IMR-90 (cell line): ENCODE measurements at regions not wholly inside any gene's neighbourhood (a gene's known extent, or its start where the extent isn't known, plus 50 kb on each side); places are given as distances from the start of the nearest gene placed in this dataset.

Experiments
- ATAC-seq: fragments of 200-7000 bp; cut with Tn5 transposase; 2 replicates; pipeline ENCODE4 v1.9.1; 2020; ENCODE audit warnings: low read depth, mild to moderate bottlenecking, moderate library complexity
- BruUV-seq: library from RNA; stranded (reverse); fragments of 400-500 nt; replicated peaks from 2 replicates; lab custom pipeline; 2021; lab: Mats Ljungman, UMichigan
- CTCF ChIA-PET: fragments of 300-600 bp; formaldehyde crosslinking; extraction: SDS; loops from one replicate; lab custom pipeline; 2021; ENCODE audit warnings: antibody characterized with exemption; lab: Yijun Ruan, JAX
- POLR2A ChIA-PET: fragments of 300-600 bp; sonication (Branson Sonifier 250); formaldehyde crosslinking; loops from one replicate; lab custom pipeline; 2022; ENCODE audit warnings: antibody characterized with exemption; ENCODE audit not compliant: unreplicated experiment; lab: Charles Lee
- DNase-seq: peaks from one replicate; pipeline ENCODE4 v3.0.0; 2013
- H2AFZ ChIP-seq: replicated peaks from 2 replicates; pipeline ENCODE3; 2013; ENCODE audit warnings: low read length, mild to moderate bottlenecking; ENCODE audit not compliant: poor library complexity
- H2AK5ac ChIP-seq: 2 replicates; pipeline ENCODE4 v1.6.1; 2013; ENCODE audit warnings: low read depth, low read length, inconsistent platforms
- H2AK9ac ChIP-seq: replicated peaks from 2 replicates; pipeline ENCODE3; 2013; ENCODE audit warnings: mild to moderate bottlenecking, low read depth, low read length, moderate library complexity; ENCODE audit not compliant: poor library complexity
- H2BK120ac ChIP-seq: 2 replicates; pipeline ENCODE4 v1.6.1; 2013; ENCODE audit warnings: low read depth, low read length, inconsistent platforms
- H2BK15ac ChIP-seq: 3 replicates; pipeline ENCODE4 v1.6.1; 2013; ENCODE audit warnings: low read depth, low read length, inconsistent platforms
- H2BK20ac ChIP-seq: 2 replicates; pipeline ENCODE4 v1.6.1; 2013; ENCODE audit warnings: low read depth, mild to moderate bottlenecking, inconsistent platforms, low read length, moderate library complexity
- H2BK5ac ChIP-seq: 2 replicates; pipeline ENCODE4 v1.6.1; 2013; ENCODE audit warnings: mild to moderate bottlenecking, low read depth, low read length, inconsistent platforms; ENCODE audit not compliant: poor library complexity, severe bottlenecking
- H3K14ac ChIP-seq: replicated peaks from 2 replicates; pipeline ENCODE4 v1.6.1; 2013; ENCODE audit warnings: low read depth, low read length, inconsistent platforms
- H3K18ac ChIP-seq: 2 replicates; pipeline ENCODE4 v1.6.1; 2013; ENCODE audit warnings: low read depth, low read length, control low read depth
- H3K23ac ChIP-seq: 2 replicates; pipeline ENCODE4 v1.6.1; 2013; ENCODE audit warnings: low read depth, low read length, inconsistent platforms
- H3K27ac ChIP-seq: 2 replicates; pipeline ENCODE4 v1.5.1; 2013; ENCODE audit warnings: mild to moderate bottlenecking, control low read depth, low read length; ENCODE audit not compliant: insufficient read depth
- H3K27me3 ChIP-seq: 2 replicates; pipeline ENCODE4 v1.6.1; 2013; ENCODE audit warnings: low read length; ENCODE audit not compliant: control insufficient read depth, insufficient read depth
- H3K36me3 ChIP-seq: 2 replicates; pipeline ENCODE4 v1.6.1; 2013; ENCODE audit warnings: low read length, mixed read lengths; ENCODE audit not compliant: control insufficient read depth, insufficient read depth
- H3K4ac ChIP-seq: 2 replicates; pipeline ENCODE4 v1.6.1; 2013; ENCODE audit warnings: low read depth, low read length, inconsistent platforms
- H3K4me1 ChIP-seq: 2 replicates; pipeline ENCODE4 v1.6.1; 2013; ENCODE audit warnings: low read length, mixed read lengths; ENCODE audit not compliant: control insufficient read depth, insufficient read depth
- H3K4me2 ChIP-seq: 2 replicates; pipeline ENCODE4 v1.6.1; 2013; ENCODE audit warnings: low read depth, mild to moderate bottlenecking, control low read depth, low read length, moderate library complexity
- H3K4me3 ChIP-seq: 2 replicates; pipeline ENCODE4 v1.5.1; 2013; ENCODE audit warnings: low read depth, mild to moderate bottlenecking, control low read depth, low read length, moderate library complexity; ENCODE audit not compliant: insufficient read depth
- H3K56ac ChIP-seq: 2 replicates; pipeline ENCODE4 v1.6.1; 2013; ENCODE audit warnings: low read length, inconsistent platforms; ENCODE audit not compliant: insufficient read depth; ENCODE audit errors: extremely low read depth
- H3K79me1 ChIP-seq, 2 experiments: 2 replicates each; pipeline ENCODE4 v1.6.1; 2013; ENCODE audit warnings: low read length in 2 of 2, inconsistent platforms in 1 of 2, low read depth in 1 of 2
- H3K9ac ChIP-seq: 2 replicates; pipeline ENCODE4 v1.6.1; 2013; ENCODE audit warnings: low read depth, low read length, control low read depth
- H3K9me1 ChIP-seq: 2 replicates; pipeline ENCODE4 v1.6.1; 2013; ENCODE audit warnings: low read length, inconsistent platforms; ENCODE audit not compliant: insufficient read depth
- H3K9me3 ChIP-seq: 2 replicates; pipeline ENCODE4 v1.6.1; 2013; ENCODE audit warnings: low read length; ENCODE audit not compliant: control insufficient read depth, insufficient read depth
- H4K20me1 ChIP-seq: 2 replicates; pipeline ENCODE4 v1.6.1; 2013; ENCODE audit warnings: low read length, inconsistent platforms; ENCODE audit not compliant: insufficient read depth
- H4K5ac ChIP-seq: 2 replicates; pipeline ENCODE4 v1.6.1; 2013; ENCODE audit warnings: mild to moderate bottlenecking, low read depth, low read length, control low read depth
- H4K8ac ChIP-seq, 2 experiments: 2 replicates each; pipeline ENCODE4 v1.6.1; 2013; ENCODE audit warnings: low read depth in 2 of 2, low read length in 2 of 2, control low read depth in 1 of 2, inconsistent platforms in 1 of 2
- H4K91ac ChIP-seq: 2 replicates; pipeline ENCODE4 v1.6.1; 2013; ENCODE audit warnings: low read depth, low read length, inconsistent platforms; ENCODE audit not compliant: insufficient read depth
- BHLHE40 ChIP-seq: fragments of 150-350 bp; IDR thresholded peaks from 2 replicates; pipeline ENCODE4 v1.6.1; 2016; ENCODE audit warnings: mild to moderate bottlenecking, low read depth, low read length
- CEBPB ChIP-seq: IDR thresholded peaks from 2 replicates; pipeline ENCODE4 v1.6.1; 2012; ENCODE audit warnings: low read depth, low read length, improper control_type of control experiment
- CTCF ChIP-seq: conservative IDR thresholded peaks from 2 replicates; pipeline ENCODE4 v1.5.1; 2012; ENCODE audit warnings: mild to moderate bottlenecking, low read depth, low read length, improper control_type of control experiment
- MAZ ChIP-seq: IDR thresholded peaks from 2 replicates; pipeline ENCODE4 v1.6.1; 2012; ENCODE audit warnings: low read depth, mild to moderate bottlenecking, low read length, improper control_type of control experiment, moderate library complexity, borderline replicate concordance
- MXI1 ChIP-seq: IDR thresholded peaks from 2 replicates; pipeline ENCODE4 v1.6.1; 2012; ENCODE audit warnings: low read depth, mild to moderate bottlenecking, low read length, moderate library complexity, borderline replicate concordance
- NFE2L2 ChIP-seq: fragments of 150-350 bp; IDR thresholded peaks from 2 replicates; pipeline ENCODE4 v1.6.1; 2016; ENCODE audit warnings: low read depth, mild to moderate bottlenecking, low read length
- RAD21 ChIP-seq: IDR thresholded peaks from 2 replicates; pipeline ENCODE4 v1.6.1; 2012; ENCODE audit warnings: low read length, improper control_type of control experiment
- RCOR1 ChIP-seq: IDR thresholded peaks from 2 replicates; pipeline ENCODE4 v1.6.1; 2012; ENCODE audit warnings: mild to moderate bottlenecking, low read length, improper control_type of control experiment; ENCODE audit not compliant: insufficient replicate concordance
- RFX5 ChIP-seq: IDR thresholded peaks from 2 replicates; pipeline ENCODE4 v1.8.0; 2012; ENCODE audit warnings: low read depth, mild to moderate bottlenecking, low read length, moderate library complexity
- WGBS, 2 experiments: methylation state at CpG; one replicate each; pipeline versions ENCODE4 v1.1.5 to v1.1.7; 2013; ENCODE audit warnings: missing lambda C conversion rate in 2 of 2; ENCODE audit not compliant: insufficient read length in 1 of 2; ENCODE audit errors: extremely low coverage in 2 of 2; 5-methylcytosine and 5-hydroxymethylcytosine counted together
- dilution Hi-C: fragments of 300-500 bp; cut with HindIII; formaldehyde crosslinking; loops from one replicate; pipeline ENCODE4 v1.14.3; 2018; ENCODE audit warnings: low sequenced_read_pairs; ENCODE audit not compliant: unreplicated experiment
- in situ Hi-C: fragments of 300-500 bp; cut with MboI; formaldehyde crosslinking; loops from 3 replicates; pipeline ENCODE4 v1.14.3; 2019; ENCODE audit warnings: low sequenced_read_pairs, inconsistent platforms, mixed read lengths
- intact Hi-C: fragments of 100-400 bp; cut with micrococcal nuclease; formaldehyde crosslinking; loops from 2 replicates; pipeline ENCODE4 v1.10.0; 2022
- TF ChIP-seq, protein P1 (sequence below): fragments of 150-350 bp; IDR thresholded peaks from 2 replicates; pipeline ENCODE4 v1.6.1; 2017; ENCODE audit warnings: mild to moderate bottlenecking, antibody characterized with exemption, low read length, low read depth
- TF ChIP-seq, protein P2 (sequence below): fragments of 150-350 bp; IDR thresholded peaks from 2 replicates; pipeline ENCODE4 v1.6.1; 2016; ENCODE audit warnings: low read depth, mild to moderate bottlenecking, low read length, moderate library complexity, borderline replicate concordance

GRCh38 chr16:59249011-59249410, 514.9 kb upstream of the GOT2 start:
- intact Hi-C loops = no loop called here
- H3K9me3 ChIP-seq = peaks cover 1% of the 10 kb centered on the region; the same call in 1 of the 2 replicates
- H4K91ac ChIP-seq = no peak overlapping the region
- DNase-seq (no peak), ATAC-seq (no peak)
- H2AK5ac ChIP-seq = no peak overlapping the region
- no peak overlapping the region for H3K18ac ChIP-seq
- no peaks in the 10 kb centered on the region for H3K9me1 ChIP-seq
- in situ Hi-C loops = no loop called here
- H2AK9ac ChIP-seq = no peak overlapping the region
- ChIA-PET CTCF (no interaction called here), POLR2A (no interaction called here)
- H3K4me2 ChIP-seq = no peak overlapping the region
- no peaks in the 10 kb centered on the region for H3K4me1 ChIP-seq
- H2BK15ac ChIP-seq = no peak overlapping the region
- H3K4me3 ChIP-seq = no peak overlapping the region
- H3K56ac ChIP-seq = no peak overlapping the region
- H2BK20ac ChIP-seq = no peak overlapping the region
- H3K27me3 ChIP-seq = no peaks in the 10 kb centered on the region
- H3K14ac ChIP-seq = no peak overlapping the region
- no peaks in the 10 kb centered on the region for H3K36me3 ChIP-seq
- no peak for TF ChIP-seq MAZ
- TF ChIP-seq, protein P1, sequence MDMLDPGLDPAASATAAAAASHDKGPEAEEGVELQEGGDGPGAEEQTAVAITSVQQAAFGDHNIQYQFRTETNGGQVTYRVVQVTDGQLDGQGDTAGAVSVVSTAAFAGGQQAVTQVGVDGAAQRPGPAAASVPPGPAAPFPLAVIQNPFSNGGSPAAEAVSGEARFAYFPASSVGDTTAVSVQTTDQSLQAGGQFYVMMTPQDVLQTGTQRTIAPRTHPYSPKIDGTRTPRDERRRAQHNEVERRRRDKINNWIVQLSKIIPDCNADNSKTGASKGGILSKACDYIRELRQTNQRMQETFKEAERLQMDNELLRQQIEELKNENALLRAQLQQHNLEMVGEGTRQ = no peak
- no peak for TF ChIP-seq NFE2L2
- no peak for TF ChIP-seq RFX5
- TF ChIP-seq, protein P2, sequence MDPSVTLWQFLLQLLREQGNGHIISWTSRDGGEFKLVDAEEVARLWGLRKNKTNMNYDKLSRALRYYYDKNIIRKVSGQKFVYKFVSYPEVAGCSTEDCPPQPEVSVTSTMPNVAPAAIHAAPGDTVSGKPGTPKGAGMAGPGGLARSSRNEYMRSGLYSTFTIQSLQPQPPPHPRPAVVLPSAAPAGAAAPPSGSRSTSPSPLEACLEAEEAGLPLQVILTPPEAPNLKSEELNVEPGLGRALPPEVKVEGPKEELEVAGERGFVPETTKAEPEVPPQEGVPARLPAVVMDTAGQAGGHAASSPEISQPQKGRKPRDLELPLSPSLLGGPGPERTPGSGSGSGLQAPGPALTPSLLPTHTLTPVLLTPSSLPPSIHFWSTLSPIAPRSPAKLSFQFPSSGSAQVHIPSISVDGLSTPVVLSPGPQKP = no peak
- no peak for TF ChIP-seq RAD21
- TF ChIP-seq MXI1 = no peak
- TF ChIP-seq CEBPB = no peak
- TF ChIP-seq RCOR1 = no peak
- TF ChIP-seq BHLHE40 = no peak
- TF ChIP-seq CTCF = no peak
- no peaks in the 10 kb centered on the region for H3K79me1 ChIP-seq
- H3K27ac ChIP-seq = no peak overlapping the region
- no peak overlapping the region for H3K4ac ChIP-seq
- H4K8ac ChIP-seq = no peak overlapping the region
- no peak overlapping the region for H4K5ac ChIP-seq
- no TSS peak for BruUV-seq
- WGBS, 2 experiments = 20% methylated on average over 1 of the region's 4 CpGs; no CpG with 5 or more reads in 1 of the 2 experiments
- H2BK120ac ChIP-seq = no peak overlapping the region
- no peak overlapping the region for H2AFZ ChIP-seq
- no peaks in the 10 kb centered on the region for H4K20me1 ChIP-seq
- H3K9ac ChIP-seq = no peak overlapping the region
- dilution Hi-C loops = no loop called here
- H3K23ac ChIP-seq = no peak overlapping the region
- no peak overlapping the region for H2BK5ac ChIP-seq
